ENCODE measurements at regions not wholly inside any gene's neighbourhood (a gene's known extent, or its start where the extent isn't known, plus 50 kb on each side); places are given as distances from the start of the nearest gene placed in this dataset.

- Histone ChIP-seq H3K27ac (no peak overlapping the region), H3K4me3 (no peak overlapping the region)
These were observed 442.2 kb upstream of the MANEA start for GRCh38 chr6:95135182-95135581.

GRCh38 chr6:95142101-95142500, 435.2 kb upstream of the MANEA start:
- H3K27ac ChIP-seq = no peak overlapping the region
- H3K4me3 ChIP-seq = no peak overlapping the region

- Histone ChIP-seq H3K4me3 (no peak overlapping the region), H3K27ac (no peak overlapping the region)
These were observed 434.5 kb upstream of the MANEA start for GRCh38 chr6:95142661-95143335.

GRCh38 chr6:95143408-95144180, 433.7 kb upstream of the MANEA start:
- Histone ChIP-seq H3K27ac (no peak overlapping the region), H3K4me3 (no peak overlapping the region)

GRCh38 chr6:95145457-95145856, 431.9 kb upstream of the MANEA start:
- H3K4me3 ChIP-seq = no peak overlapping the region

GRCh38 chr6:95159557-95159956, 417.8 kb upstream of the MANEA start:
- no peak overlapping the region for H3K27ac ChIP-seq
- no peak overlapping the region for H3K4me3 ChIP-seq

More at GRCh38 chr6:95145457-95145856, 431.9 kb upstream of the MANEA start:
- no peak overlapping the region for H3K27ac ChIP-seq

GRCh38 chr6:95169775-95170174, 407.6 kb upstream of the MANEA start:
- Histone ChIP-seq H3K4me3 (no peak overlapping the region), H3K27ac (no peak overlapping the region)

- no peak overlapping the region for H3K4me3 ChIP-seq
These were observed 401.2 kb upstream of the MANEA start for GRCh38 chr6:95175927-95176675.

GRCh38 chr6:95185874-95186273, 391.5 kb upstream of the MANEA start:
- Histone ChIP-seq H3K27ac (no peak overlapping the region), H3K4me3 (no peak overlapping the region)

More at GRCh38 chr6:95175927-95176675, 401.2 kb upstream of the MANEA start:
- no peak overlapping the region for H3K27ac ChIP-seq

- no peak overlapping the region for H3K27ac ChIP-seq
- H3K4me3 ChIP-seq = no peak overlapping the region
These were observed 390.6 kb upstream of the MANEA start for GRCh38 chr6:95186710-95187109.

GRCh38 chr6:95197590-95197989, 379.7 kb upstream of the MANEA start:
- H3K27ac ChIP-seq = no peak overlapping the region
- H3K4me3 ChIP-seq = no peak overlapping the region

GRCh38 chr6:95203153-95203754, 374.1 kb upstream of the MANEA start:
- Histone ChIP-seq H3K4me3 (no peak overlapping the region), H3K27ac (no peak overlapping the region)

GRCh38 chr6:95204178-95204577, 373.2 kb upstream of the MANEA start:
- Histone ChIP-seq H3K4me3 (no peak overlapping the region), H3K27ac (no peak overlapping the region)

GRCh38 chr6:95208621-95209020, 368.7 kb upstream of the MANEA start:
- H3K27ac ChIP-seq = no peak overlapping the region
- H3K4me3 ChIP-seq = no peak overlapping the region

- Histone ChIP-seq H3K4me3 (no peak overlapping the region), H3K27ac (no peak overlapping the region)
These were observed 368.3 kb upstream of the MANEA start for GRCh38 chr6:95209074-95209473.

GRCh38 chr6:95216555-95216954, 360.8 kb upstream of the MANEA start:
- Histone ChIP-seq H3K4me3 (no peak overlapping the region), H3K27ac (no peak overlapping the region)

- no peak overlapping the region for H3K27ac ChIP-seq
- no peak overlapping the region for H3K4me3 ChIP-seq
These were observed 350.0 kb upstream of the MANEA start for GRCh38 chr6:95227351-95227750.

- Histone ChIP-seq H3K4me3 (no peak overlapping the region), H3K27ac (no peak overlapping the region)
These were observed 348.7 kb upstream of the MANEA start for GRCh38 chr6:95228636-95229035.

- Histone ChIP-seq H3K4me3 (no peak overlapping the region), H3K27ac (no peak overlapping the region)
These were observed 347.1 kb upstream of the MANEA start for GRCh38 chr6:95230071-95230740.

GRCh38 chr6:95231416-95231815, 345.9 kb upstream of the MANEA start:
- H3K27ac ChIP-seq = no peak overlapping the region
- H3K4me3 ChIP-seq = no peak overlapping the region
